AG04449 (cell line): ENCODE measurements at regions not wholly inside any gene's neighbourhood (a gene's known extent, or its start where the extent isn't known, plus 50 kb on each side); places are given as distances from the start of the nearest gene placed in this dataset.

ENCODE experiments used
- CTCF ChIA-PET: fragments of 350-600 bp; formaldehyde crosslinking; extraction: SDS; loops from one replicate; lab custom pipeline; 2021; ENCODE audit warnings: antibody characterized with exemption; lab: Yijun Ruan, JAX
- POLR2A ChIA-PET: fragments of 400-600, 350-600 bp; formaldehyde crosslinking; extraction: SDS; loops from one replicate; lab custom pipeline; 2020; ENCODE audit warnings: antibody characterized with exemption, inconsistent platforms; lab: Yijun Ruan, JAX
- DNase-seq: peaks from one replicate; pipeline ENCODE4 v3.0.0-alpha.2; 2010; ENCODE audit warnings: low read depth, low spot score
- H3K4me3 ChIP-seq: 2 replicates; pipeline ENCODE4 v1.5.1; 2011; ENCODE audit warnings: low read depth, mild to moderate bottlenecking, control low read depth, low read length
- CTCF ChIP-seq: IDR thresholded peaks from one replicate; pipeline ENCODE4 v1.5.1; 2011; ENCODE audit warnings: mild to moderate bottlenecking, moderate library complexity, low read length, control low read depth, inconsistent platforms; ENCODE audit not compliant: insufficient read depth; ENCODE audit errors: missing control alignments

GRCh38 chr22:49400941-49401598, 426.6 kb downstream of the BRD1 start:
- no peak for DNase-seq
- no peak overlapping the region for H3K4me3 ChIP-seq
- TF ChIP-seq CTCF = no peak
- CTCF ChIA-PET = no interaction called here
- POLR2A ChIA-PET = no interaction called here

DNA sequence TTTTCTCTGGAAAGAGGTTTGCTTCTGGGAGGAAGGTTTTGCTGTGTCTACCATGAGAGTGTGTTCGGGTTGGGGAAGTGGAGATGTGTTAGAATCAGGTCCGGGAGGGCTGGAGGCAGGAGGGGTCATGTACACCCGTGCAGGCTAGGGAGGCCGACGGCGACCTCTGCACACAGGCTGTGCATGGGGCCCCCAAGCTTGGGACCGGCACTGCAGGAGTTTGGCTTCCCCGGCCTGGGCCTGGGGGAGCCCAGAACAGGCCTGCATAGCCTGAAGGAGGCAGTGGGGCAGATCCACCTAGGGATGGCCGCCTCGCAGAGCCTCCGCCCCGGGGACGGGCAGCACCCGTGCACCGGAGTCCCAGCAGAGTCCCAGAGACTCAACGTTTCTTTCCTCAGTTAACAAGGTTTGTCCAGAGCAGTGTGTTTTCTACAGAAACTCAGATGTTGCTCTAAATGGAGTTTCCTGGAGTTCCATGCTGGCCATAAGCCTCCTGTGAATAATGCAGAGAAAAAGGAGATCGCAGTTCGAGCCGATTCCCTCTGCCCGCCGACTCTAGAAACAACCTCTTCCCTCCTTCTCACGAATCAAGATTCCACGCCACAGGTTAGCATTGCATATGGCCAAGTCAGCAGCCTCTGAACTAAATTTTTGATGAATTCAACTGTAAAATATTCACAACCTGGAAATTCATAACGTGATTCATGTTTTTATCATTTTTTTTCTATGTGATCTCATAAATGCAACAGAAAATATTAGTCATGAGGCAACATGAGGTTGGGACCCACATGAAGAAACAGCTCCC, 427.3 kb downstream of the BRD1 start:
- POLR2A ChIA-PET = no interaction called here
- CTCF ChIA-PET = no interaction called here
- DNase-seq = no peak

GRCh38 chr22:49398646-49399045, 429.0 kb downstream of the BRD1 start:
- ChIA-PET CTCF (no interaction called here), POLR2A (no interaction called here)
- TF ChIP-seq CTCF = no peak
- no peak for DNase-seq
- no peak overlapping the region for H3K4me3 ChIP-seq

More for the DNA sequence above, 427.3 kb downstream of the BRD1 start:
- H3K4me3 ChIP-seq = no peak overlapping the region
- TF ChIP-seq CTCF = no peak

GRCh38 chr22:49398115-49398514, 429.6 kb downstream of the BRD1 start:
- POLR2A ChIA-PET = no interaction called here
- CTCF ChIA-PET = no interaction called here
- no peak for DNase-seq
- H3K4me3 ChIP-seq = no peak overlapping the region
- TF ChIP-seq CTCF = no peak

GRCh38 chr22:49396817-49397216, 430.9 kb downstream of the BRD1 start:
- POLR2A ChIA-PET = no interaction called here

More at GRCh38 chr22:49396817-49397216, 430.9 kb downstream of the BRD1 start:
- no peak overlapping the region for H3K4me3 ChIP-seq
- CTCF ChIA-PET = no interaction called here
- no peak for TF ChIP-seq CTCF
- DNase-seq = no peak
